HG02884 (cell line): ENCODE measurements at regions not wholly inside any gene's neighbourhood (a gene's known extent, or its start where the extent isn't known, plus 50 kb on each side); places are given as distances from the start of the nearest gene placed in this dataset.
"Not testable (repeated sequence)": the region's sequence is repeated elsewhere in the genome, so short reads cannot be mapped to it uniquely, and the experiment has no call there.

Experiments
- ATAC-seq: cut with Tn5 transposase; IDR thresholded peaks from one replicate; pipeline ENCODE4 v1.9.1; 2021; ENCODE audit warnings: mild to moderate bottlenecking, moderate library complexity; ENCODE audit not compliant: unreplicated experiment

GRCh38 chr3:162367429-162368260 is 871.0 kb downstream of the OTOL1 start:
- ATAC-seq = no peak

GRCh38 chr3:162368417-162368816 is 871.8 kb downstream of the OTOL1 start:
- ATAC-seq = no peak

- no peak for ATAC-seq
Observed at GRCh38 chr3:162369306-162369705, 872.7 kb downstream of the OTOL1 start.

- ATAC-seq = no peak
Observed at GRCh38 chr3:162370141-162370540, 873.5 kb downstream of the OTOL1 start.

GRCh38 chr3:162376761-162377160 is 880.2 kb downstream of the OTOL1 start:
- no peak for ATAC-seq

- no peak for ATAC-seq
Observed at GRCh38 chr3:162377608-162378007, 881.0 kb downstream of the OTOL1 start.

- no peak for ATAC-seq
Observed at GRCh38 chr3:162385387-162385786, 888.8 kb downstream of the OTOL1 start.

GRCh38 chr3:162390891-162391290 is 894.3 kb downstream of the OTOL1 start:
- no peak for ATAC-seq

GRCh38 chr3:162391301-162391700 is 894.7 kb downstream of the OTOL1 start:
- ATAC-seq = no peak

GRCh38 chr3:162395496-162395895 is 898.9 kb downstream of the OTOL1 start:
- ATAC-seq = no peak

GRCh38 chr3:162398554-162398953 is 901.9 kb downstream of the OTOL1 start:
- no peak for ATAC-seq

- ATAC-seq = no peak
Observed at GRCh38 chr3:162400697-162401096, 904.1 kb downstream of the OTOL1 start.

- not testable (repeated sequence) for ATAC-seq
Observed at GRCh38 chr3:162411556-162411955, 914.9 kb downstream of the OTOL1 start.

- ATAC-seq = no peak
Observed at GRCh38 chr3:162421721-162422120, 925.1 kb downstream of the OTOL1 start.

GRCh38 chr3:162428192-162428591 is 931.6 kb downstream of the OTOL1 start:
- no peak for ATAC-seq

- ATAC-seq = no peak
Observed at GRCh38 chr3:162435750-162436149, 939.1 kb downstream of the OTOL1 start.

GRCh38 chr3:162436826-162437225 is 940.2 kb downstream of the OTOL1 start:
- ATAC-seq = no peak

GRCh38 chr3:162437480-162437879 is 940.9 kb downstream of the OTOL1 start:
- ATAC-seq = no peak

- ATAC-seq = no peak
Observed at GRCh38 chr3:162441716-162442115, 945.1 kb downstream of the OTOL1 start.

- no peak for ATAC-seq
Observed at GRCh38 chr3:162443376-162443775, 946.8 kb downstream of the OTOL1 start.

- ATAC-seq = no peak
Observed at GRCh38 chr3:162468791-162469190, 972.2 kb downstream of the OTOL1 start.

GRCh38 chr3:162487138-162487537 is 990.5 kb downstream of the OTOL1 start:
- ATAC-seq = no peak

- no peak for ATAC-seq
Observed at GRCh38 chr3:162489853-162490252, 993.2 kb downstream of the OTOL1 start.
